ENCODE measurements at regions not wholly inside any gene's neighbourhood (a gene's known extent, or its start where the extent isn't known, plus 50 kb on each side); places are given as distances from the start of the nearest gene placed in this dataset.

- peaks cover 11% of the 10 kb centered on the region for H3K27me3 Mint-ChIP-seq
- H3K9me3 Mint-ChIP-seq: no peaks in the 10 kb centered on the region
- H3K4me1 Mint-ChIP-seq: no peaks in the 10 kb centered on the region
- H3K27ac Mint-ChIP-seq: no peak overlapping the region
- no peak overlapping the region for H3K4me3 Mint-ChIP-seq
- ATAC-seq (no peak), DNase-seq (no peak)
Observed at GRCh38 chr9:85269811-85270210, 471.9 kb downstream of the AGTPBP1 start.

- no peak for DNase-seq
- Mint-ChIP-seq H3K27ac (no peak overlapping the region), H3K4me3 (no peak overlapping the region), H3K27me3 (no peaks in the 10 kb centered on the region), H3K4me1 (no peaks in the 10 kb centered on the region), H3K9me3 (no peaks in the 10 kb centered on the region)
- no peak for ATAC-seq
Observed at GRCh38 chr9:85268131-85268530, 473.6 kb downstream of the AGTPBP1 start.

- Mint-ChIP-seq H3K27ac (no peak overlapping the region), H3K4me3 (no peak overlapping the region), H3K4me1 (no peaks in the 10 kb centered on the region), H3K27me3 (no peaks in the 10 kb centered on the region), H3K9me3 (no peaks in the 10 kb centered on the region)
- DNase-seq (no peak), ATAC-seq (no peak)
Observed at GRCh38 chr9:85264695-85265094, 477.1 kb downstream of the AGTPBP1 start.

- ATAC-seq (no peak), DNase-seq (no peak)
- Mint-ChIP-seq H3K4me1 (no peaks in the 10 kb centered on the region), H3K27ac (no peak overlapping the region), H3K9me3 (no peaks in the 10 kb centered on the region), H3K4me3 (no peak overlapping the region), H3K27me3 (peaks cover 12% of the 10 kb centered on the region)
Observed at GRCh38 chr9:85263288-85263687, 478.5 kb downstream of the AGTPBP1 start.

- peaks cover 12% of the 10 kb centered on the region for H3K27me3 Mint-ChIP-seq
- DNase-seq (no peak), ATAC-seq (no peak)
- no peaks in the 10 kb centered on the region for H3K4me1 Mint-ChIP-seq
- H3K9me3 Mint-ChIP-seq: peaks cover 0 to under 1% of the 10 kb centered on the region in 2 donors
- no peak overlapping the region for H3K4me3 Mint-ChIP-seq
- H3K27ac Mint-ChIP-seq: no peak overlapping the region
Observed at GRCh38 chr9:85262333-85262732, 479.4 kb downstream of the AGTPBP1 start.

GRCh38 chr9:85260275-85260845 lies 481.4 kb downstream of the AGTPBP1 start:
- peaks cover 17% of the 10 kb centered on the region for H3K27me3 Mint-ChIP-seq
- no peak overlapping the region for H3K27ac Mint-ChIP-seq
- DNase-seq: no peak
- no peak for ATAC-seq
- H3K9me3 Mint-ChIP-seq: peaks cover 5 to 19% of the 10 kb centered on the region in 2 donors
- no peak overlapping the region for H3K4me3 Mint-ChIP-seq
- H3K4me1 Mint-ChIP-seq: no peaks in the 10 kb centered on the region

GRCh38 chr9:85258823-85259370 lies 482.9 kb downstream of the AGTPBP1 start:
- Mint-ChIP-seq H3K4me3 (no peak overlapping the region), H3K27ac (no peak overlapping the region), H3K9me3 (peaks cover 12 to 26% of the 10 kb centered on the region in 2 donors), H3K27me3 (peaks cover 26% of the 10 kb centered on the region), H3K4me1 (no peaks in the 10 kb centered on the region)
- ATAC-seq (peak; percentile 56), DNase-seq (peak; percentile 3 to 10)

GRCh38 chr9:85258236-85258635 lies 483.5 kb downstream of the AGTPBP1 start:
- Mint-ChIP-seq H3K27me3 (peaks cover 26% of the 10 kb centered on the region), H3K27ac (no peak overlapping the region), H3K4me3 (no peak overlapping the region), H3K9me3 (peaks cover 12 to 26% of the 10 kb centered on the region in 2 donors), H3K4me1 (no peaks in the 10 kb centered on the region)
- ATAC-seq: no peak
- DNase-seq: no peak

GRCh38 chr9:85249313-85249621 lies 492.5 kb downstream of the AGTPBP1 start:
- no peak for ATAC-seq

GRCh38 chr9:85248514-85249312 lies 493.0 kb downstream of the AGTPBP1 start:
- no peak for ATAC-seq
- H3K27me3 Mint-ChIP-seq: peaks cover 8% of the 10 kb centered on the region
- no peak overlapping the region for H3K27ac Mint-ChIP-seq
- peaks cover 0 to 7% of the 10 kb centered on the region in 2 donors for H3K9me3 Mint-ChIP-seq
- no peak overlapping the region for H3K4me3 Mint-ChIP-seq
- DNase-seq: no peak
- no peaks in the 10 kb centered on the region for H3K4me1 Mint-ChIP-seq

More at GRCh38 chr9:85249313-85249621, 492.5 kb downstream of the AGTPBP1 start:
- H3K4me3 Mint-ChIP-seq: no peak overlapping the region
- H3K27ac Mint-ChIP-seq: no peak overlapping the region
- DNase-seq: no peak
- no peaks in the 10 kb centered on the region for H3K4me1 Mint-ChIP-seq
- H3K9me3 Mint-ChIP-seq: peaks cover 0 to 7% of the 10 kb centered on the region in 2 donors
- peaks cover 8% of the 10 kb centered on the region for H3K27me3 Mint-ChIP-seq

GRCh38 chr9:85246541-85246940 lies 495.2 kb downstream of the AGTPBP1 start:
- Mint-ChIP-seq H3K9me3 (no peaks in the 10 kb centered on the region), H3K4me1 (no peaks in the 10 kb centered on the region), H3K27ac (no peak overlapping the region), H3K27me3 (peaks cover 8% of the 10 kb centered on the region), H3K4me3 (no peak overlapping the region)
- no peak for ATAC-seq
- no peak for DNase-seq

GRCh38 chr9:85244856-85245255 lies 496.9 kb downstream of the AGTPBP1 start:
- no peaks in the 10 kb centered on the region for H3K4me1 Mint-ChIP-seq
- no peak overlapping the region for H3K4me3 Mint-ChIP-seq
- H3K9me3 Mint-ChIP-seq: peaks cover 4 to 5% of the 10 kb centered on the region in 2 donors
- no peak overlapping the region for H3K27ac Mint-ChIP-seq
- ATAC-seq (no peak), DNase-seq (no peak)
- H3K27me3 Mint-ChIP-seq: peaks cover 3% of the 10 kb centered on the region

- Mint-ChIP-seq H3K4me3 (no peak overlapping the region), H3K27ac (no peak overlapping the region), H3K9me3 (peaks cover 10 to 12% of the 10 kb centered on the region in 2 donors), H3K27me3 (no peaks in the 10 kb centered on the region), H3K4me1 (no peaks in the 10 kb centered on the region)
- no peak for ATAC-seq
- no peak for DNase-seq
Observed at GRCh38 chr9:85243977-85244376, 497.8 kb downstream of the AGTPBP1 start.

GRCh38 chr9:85237478-85237877 lies 504.3 kb downstream of the AGTPBP1 start:
- Mint-ChIP-seq H3K27me3 (peaks cover 10% of the 10 kb centered on the region), H3K9me3 (peaks cover 12 to 15% of the 10 kb centered on the region in 2 donors), H3K4me3 (no peak overlapping the region), H3K4me1 (no peaks in the 10 kb centered on the region), H3K27ac (no peak overlapping the region)
- no peak for DNase-seq
- ATAC-seq: no peak

GRCh38 chr9:85230081-85230480 lies 511.7 kb downstream of the AGTPBP1 start:
- Mint-ChIP-seq H3K4me3 (no peak overlapping the region), H3K27ac (no peak overlapping the region), H3K4me1 (no peaks in the 10 kb centered on the region), H3K27me3 (peaks cover 9% of the 10 kb centered on the region), H3K9me3 (peaks cover 0 to 5% of the 10 kb centered on the region in 2 donors)
- no peak for DNase-seq
- ATAC-seq: no peak

- DNase-seq: no peak
Observed at GRCh38 chr9:85228111-85228855, 513.5 kb downstream of the AGTPBP1 start.

More at GRCh38 chr9:85228111-85228855, 513.5 kb downstream of the AGTPBP1 start:
- peaks cover 9% of the 10 kb centered on the region for H3K27me3 Mint-ChIP-seq
- no peak for ATAC-seq
- no peak overlapping the region for H3K27ac Mint-ChIP-seq
- H3K4me1 Mint-ChIP-seq: no peaks in the 10 kb centered on the region
- no peak overlapping the region for H3K4me3 Mint-ChIP-seq
- no peaks in the 10 kb centered on the region for H3K9me3 Mint-ChIP-seq
